ENCODE measurements at regions not wholly inside any gene's neighbourhood (a gene's known extent, or its start where the extent isn't known, plus 50 kb on each side); places are given as distances from the start of the nearest gene placed in this dataset.
"Not testable (repeated sequence)": the region's sequence is repeated elsewhere in the genome, so short reads cannot be mapped to it uniquely, and the experiment has no call there.

DNA sequence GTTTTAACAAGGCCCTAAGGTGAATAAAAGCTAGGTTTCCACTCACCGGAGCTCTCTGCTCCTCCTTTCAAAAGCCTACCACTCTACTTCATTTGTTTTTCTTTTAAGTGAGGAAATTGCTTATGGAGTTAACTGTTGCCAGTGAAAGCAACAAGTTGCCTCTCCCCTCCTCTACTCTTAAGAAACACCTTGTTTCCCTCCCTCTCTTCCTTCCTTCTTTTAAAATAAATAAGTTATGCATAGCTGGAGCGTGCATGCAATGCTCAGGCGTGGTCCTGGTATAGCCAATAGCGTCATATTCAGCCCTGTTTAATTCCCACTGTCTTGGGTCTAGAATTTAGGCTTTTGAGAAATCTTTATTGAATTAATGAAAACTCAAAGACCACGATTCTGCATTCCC, 101.1 kb upstream of the IGF1R start:
- Histone ChIP-seq H3K27ac (no peak overlapping the region), H2AFZ (no peak overlapping the region), H3K4me2 (ENCODE audit: low read length) (peak overlapping the region; percentile 79), H3K9ac (no peak overlapping the region), H3K27me3 (ENCODE audit: control insufficient read depth, insufficient read depth, low read length) (no peaks in the 10 kb centered on the region), H3K36me3 (ENCODE audit: control insufficient read depth, insufficient read depth, low read length) (no peaks in the 10 kb centered on the region), H3K79me2 (no peaks in the 10 kb centered on the region), H3K4me1 (no peaks in the 10 kb centered on the region), H3K4me3 (ENCODE audit: low read depth, low read length) (peak overlapping the region; percentile 40), H3K9me3 (ENCODE audit: control insufficient read depth, low read length) (no peaks in the 10 kb centered on the region)
- no peak for TF ChIP-seq CTCF (IDR thresholded peaks at IDR 0.05)

- H3K9ac ChIP-seq = no peak overlapping the region
- H2AFZ ChIP-seq = peak overlapping the region; percentile 80
- H3K9me3 ChIP-seq (ENCODE audit: control insufficient read depth, low read length) = no peaks in the 10 kb centered on the region
- no peak overlapping the region for H3K27ac ChIP-seq
- no peaks in the 10 kb centered on the region for H3K27me3 ChIP-seq (ENCODE audit: control insufficient read depth, insufficient read depth, low read length)
- no peaks in the 10 kb centered on the region for H3K4me1 ChIP-seq
- no peak for TF ChIP-seq CTCF (IDR thresholded peaks at IDR 0.05)
- peak overlapping the region; percentile 40 for H3K4me3 ChIP-seq (ENCODE audit: low read depth, low read length)
- H3K79me2 ChIP-seq = no peaks in the 10 kb centered on the region
- H3K4me2 ChIP-seq (ENCODE audit: low read length) = peak overlapping the region; percentile 79
- H3K36me3 ChIP-seq (ENCODE audit: control insufficient read depth, insufficient read depth, low read length) = no peaks in the 10 kb centered on the region
Measured at GRCh38 chr15:98547741-98548138, 100.6 kb upstream of the IGF1R start.

DNA sequence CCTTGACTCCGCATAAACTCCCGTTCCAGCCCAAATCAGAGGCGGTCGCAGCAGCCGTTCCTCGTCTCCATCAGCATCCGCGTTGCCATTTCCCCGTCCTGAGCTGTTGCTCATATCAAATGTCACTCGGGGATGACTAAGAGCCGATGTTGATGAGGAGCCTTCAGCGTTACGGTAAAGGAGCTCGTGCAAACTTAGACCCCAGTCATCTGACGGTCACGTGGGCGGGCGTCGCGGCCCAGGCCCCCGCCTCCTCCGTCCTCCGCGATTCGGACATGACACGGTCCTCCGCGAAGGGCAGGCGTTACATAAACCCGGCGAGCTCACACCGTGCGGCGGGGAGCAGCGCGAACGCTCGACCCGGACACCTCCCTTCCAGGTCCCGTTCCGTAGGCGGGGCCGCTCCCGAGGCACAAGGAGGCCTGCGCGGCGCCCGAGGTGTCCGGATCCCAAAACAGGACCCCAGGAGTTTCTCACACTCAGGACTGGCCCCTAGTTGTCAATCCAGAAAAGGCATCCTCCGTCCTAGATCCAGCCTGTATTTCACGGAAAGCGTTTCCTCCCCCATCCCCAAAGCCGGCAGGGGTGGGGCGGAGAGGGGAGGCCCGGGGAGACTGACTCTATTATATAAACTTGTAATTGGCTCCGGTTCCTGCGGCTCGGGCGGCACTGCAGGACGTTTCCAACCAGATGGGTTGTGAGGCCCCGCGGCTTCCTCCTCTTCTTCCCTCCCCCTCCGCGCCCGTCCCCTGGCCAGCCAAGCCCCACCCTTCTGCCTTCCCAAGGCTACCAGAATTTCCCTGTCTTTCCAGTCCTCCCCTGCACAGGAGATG, 100.0 kb upstream of the IGF1R start:
- Histone ChIP-seq H3K9ac (no peak overlapping the region), H3K27ac (no peak overlapping the region), H3K36me3 (ENCODE audit: control insufficient read depth, insufficient read depth, low read length) (no peaks in the 10 kb centered on the region), H2AFZ (peak overlapping the region; percentile 80), H3K4me1 (no peaks in the 10 kb centered on the region), H3K27me3 (ENCODE audit: control insufficient read depth, insufficient read depth, low read length) (no peaks in the 10 kb centered on the region), H3K79me2 (no peaks in the 10 kb centered on the region), H3K4me3 (ENCODE audit: low read depth, low read length) (peak overlapping the region; percentile 40), H3K4me2 (ENCODE audit: low read length) (peak overlapping the region; percentile 79), H3K9me3 (ENCODE audit: control insufficient read depth, low read length) (no peaks in the 10 kb centered on the region)
- no peak for TF ChIP-seq CTCF (IDR thresholded peaks at IDR 0.05)

GRCh38 chr15:98549003-98549402, 99.3 kb upstream of the IGF1R start:
- H3K9ac ChIP-seq = no peak overlapping the region
- H3K79me2 ChIP-seq = no peaks in the 10 kb centered on the region
- no peaks in the 10 kb centered on the region for H3K9me3 ChIP-seq (ENCODE audit: control insufficient read depth, low read length)
- no peak for TF ChIP-seq CTCF (IDR thresholded peaks at IDR 0.05)
- H3K36me3 ChIP-seq (ENCODE audit: control insufficient read depth, insufficient read depth, low read length) = no peaks in the 10 kb centered on the region
- H3K4me3 ChIP-seq (ENCODE audit: low read depth, low read length) = peak overlapping the region; percentile 40
- no peaks in the 10 kb centered on the region for H3K4me1 ChIP-seq
- peak overlapping the region; percentile 79 for H3K4me2 ChIP-seq (ENCODE audit: low read length)
- H3K27ac ChIP-seq = no peak overlapping the region
- peak overlapping the region; percentile 80 for H2AFZ ChIP-seq
- no peaks in the 10 kb centered on the region for H3K27me3 ChIP-seq (ENCODE audit: control insufficient read depth, insufficient read depth, low read length)

GRCh38 chr15:98549741-98550140, 98.6 kb upstream of the IGF1R start:
- H3K27me3 ChIP-seq (ENCODE audit: control insufficient read depth, insufficient read depth, low read length) = no peaks in the 10 kb centered on the region
- no peak for TF ChIP-seq CTCF (IDR thresholded peaks at IDR 0.05)
- H3K4me2 ChIP-seq (ENCODE audit: low read length) = no peak overlapping the region
- no peaks in the 10 kb centered on the region for H3K4me1 ChIP-seq
- H3K27ac ChIP-seq = no peak overlapping the region
- no peaks in the 10 kb centered on the region for H3K79me2 ChIP-seq
- no peak overlapping the region for H3K9ac ChIP-seq
- no peak overlapping the region for H3K4me3 ChIP-seq (ENCODE audit: low read depth, low read length)
- no peak overlapping the region for H2AFZ ChIP-seq
- H3K36me3 ChIP-seq (ENCODE audit: control insufficient read depth, insufficient read depth, low read length) = no peaks in the 10 kb centered on the region
- no peaks in the 10 kb centered on the region for H3K9me3 ChIP-seq (ENCODE audit: control insufficient read depth, low read length)

DNA sequence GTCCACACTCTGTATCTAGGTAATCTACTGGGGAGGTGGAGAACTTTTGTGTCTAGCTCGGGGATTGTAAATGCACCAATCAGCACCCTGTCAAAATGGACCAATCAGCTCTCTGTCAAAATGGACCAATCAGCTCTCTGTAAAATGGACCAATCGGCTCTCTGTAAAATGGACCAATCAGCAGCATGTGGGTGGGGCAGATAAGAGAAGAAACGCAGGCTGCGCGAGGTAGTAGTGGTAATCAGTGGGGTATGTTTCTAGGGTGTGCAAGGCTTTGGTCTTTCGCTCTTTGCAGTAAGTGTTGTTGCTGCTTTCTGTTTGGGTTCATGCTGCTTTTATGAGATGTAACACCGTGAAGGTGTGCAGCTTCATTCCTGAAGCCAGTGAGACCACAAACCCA, 98.0 kb upstream of the IGF1R start:
- not testable (repeated sequence) for H3K79me2 ChIP-seq; H3K27ac ChIP-seq; H3K4me3 ChIP-seq (ENCODE audit: low read depth, low read length); H3K9me3 ChIP-seq (ENCODE audit: control insufficient read depth, low read length); H3K36me3 ChIP-seq (ENCODE audit: control insufficient read depth, insufficient read depth, low read length); H2AFZ ChIP-seq; H3K27me3 ChIP-seq (ENCODE audit: control insufficient read depth, insufficient read depth, low read length); H3K9ac ChIP-seq; H3K4me2 ChIP-seq (ENCODE audit: low read length); H3K4me1 ChIP-seq

All from parathyroid adenoma (tissue), 2 donors.